Upper lobe of right lung (tissue), 1 donor: ENCODE measurements at regions not wholly inside any gene's neighbourhood (a gene's known extent, or its start where the extent isn't known, plus 50 kb on each side); places are given as distances from the start of the nearest gene placed in this dataset.

Experiments used
- ATAC-seq: fragments of 200-7000 bp; cut with Tn5 transposase; one replicate; pipeline ENCODE4 v1.9.1; 2020; ENCODE audit warnings: mild to moderate bottlenecking, moderate library complexity
- DNase-seq: peaks from one replicate; pipeline ENCODE4 v3.0.0-alpha.2; 2020
- H3K27ac ChIP-seq: fragments of 200-600 bp; one replicate; pipeline ENCODE4 v1.8.0; 2022
- H3K27me3 ChIP-seq: fragments of 200-600 bp; one replicate; pipeline ENCODE4 v1.8.0; 2022; ENCODE audit warnings: mild to moderate bottlenecking
- H3K36me3 ChIP-seq: fragments of 200-600 bp; one replicate; pipeline ENCODE4 v1.8.0; 2022
- H3K4me1 ChIP-seq: fragments of 200-600 bp; one replicate; pipeline ENCODE4 v1.8.0; 2022
- H3K4me3 ChIP-seq: fragments of 200-600 bp; one replicate; pipeline ENCODE4 v1.8.0; 2022; ENCODE audit warnings: mild to moderate bottlenecking
- H3K9me3 ChIP-seq: fragments of 200-600 bp; one replicate; pipeline ENCODE4 v1.8.0; 2022
- CTCF ChIP-seq: fragments of 200-600 bp; IDR thresholded peaks from one replicate; pipeline ENCODE4 v1.8.0; 2022; ENCODE audit warnings: antibody characterized with exemption
- intact Hi-C: fragments of 100-400 bp; cut with DNase I; formaldehyde crosslinking; loops from one replicate; pipeline ENCODE4 v1.11.0; 2022
- donor health status: DM: no; HTN: yes; CAD: no; lungs with severe emphysema.

GRCh38 chr9:6128030-6128429 is 87.6 kb upstream of the IL33 start:
- no peaks in the 10 kb centered on the region for H3K9me3 ChIP-seq
- no peak overlapping the region for H3K4me3 ChIP-seq
- H3K4me1 ChIP-seq: no peaks in the 10 kb centered on the region
- no peak for DNase-seq
- no peaks in the 10 kb centered on the region for H3K27me3 ChIP-seq
- no peak for TF ChIP-seq CTCF
- no peaks in the 10 kb centered on the region for H3K36me3 ChIP-seq
- intact Hi-C loops: no loop called here
- no peak for ATAC-seq
- no peak overlapping the region for H3K27ac ChIP-seq

GRCh38 chr9:6126377-6126776 is 89.2 kb upstream of the IL33 start:
- intact Hi-C loops: no loop called here
- Histone ChIP-seq H3K4me1 (no peaks in the 10 kb centered on the region), H3K27me3 (no peaks in the 10 kb centered on the region), H3K4me3 (no peak overlapping the region), H3K9me3 (no peaks in the 10 kb centered on the region), H3K27ac (no peak overlapping the region), H3K36me3 (no peaks in the 10 kb centered on the region)
- ATAC-seq (no peak), DNase-seq (no peak)
- no peak for TF ChIP-seq CTCF

DNA sequence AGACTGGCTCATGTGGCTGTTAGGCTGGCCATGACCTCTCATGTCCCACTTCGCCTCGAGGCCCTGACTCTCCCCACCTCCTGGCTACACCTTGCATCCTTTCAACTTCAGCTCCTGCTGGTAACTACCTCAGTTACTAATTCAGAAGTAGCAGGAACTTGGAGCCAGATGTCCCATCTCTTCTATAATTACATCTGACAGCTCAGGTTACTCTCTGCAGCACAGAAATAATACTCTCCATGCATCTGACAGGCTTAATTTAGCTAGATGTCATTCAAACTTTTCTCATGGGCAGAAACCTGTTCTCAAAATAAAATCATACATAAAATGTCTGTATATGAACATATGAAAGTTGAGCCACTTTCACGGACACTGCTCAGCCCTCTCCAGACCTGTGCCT is 92.2 kb upstream of the IL33 start:
- ATAC-seq: no peak
- Histone ChIP-seq H3K9me3 (no peaks in the 10 kb centered on the region), H3K27me3 (no peaks in the 10 kb centered on the region), H3K4me1 (no peaks in the 10 kb centered on the region), H3K36me3 (no peaks in the 10 kb centered on the region), H3K4me3 (no peak overlapping the region), H3K27ac (no peak overlapping the region)
- intact Hi-C loops: no loop called here
- no peak for TF ChIP-seq CTCF
- DNase-seq: no peak

DNA sequence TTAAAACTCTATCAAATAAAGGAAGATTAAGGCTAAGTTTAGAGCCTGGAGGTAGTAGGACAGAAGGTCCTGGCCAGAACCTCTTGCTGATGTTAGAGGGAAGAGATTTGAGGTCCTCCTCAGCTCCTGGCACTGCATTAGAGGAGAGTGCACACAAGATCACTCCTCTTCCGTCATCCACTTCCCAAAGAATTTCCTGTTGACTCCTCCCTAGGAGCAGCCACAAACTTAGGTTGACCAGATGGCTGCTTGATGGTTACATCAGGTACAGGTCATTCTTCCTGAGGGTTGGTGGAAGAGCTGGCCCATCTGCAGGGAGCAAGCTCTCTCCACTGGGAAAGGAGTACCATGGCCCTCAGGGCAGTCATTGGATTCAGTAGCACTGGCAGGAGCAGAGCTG is 93.9 kb upstream of the IL33 start:
- Histone ChIP-seq H3K4me1 (no peaks in the 10 kb centered on the region), H3K27me3 (no peaks in the 10 kb centered on the region), H3K9me3 (no peaks in the 10 kb centered on the region), H3K4me3 (no peak overlapping the region), H3K36me3 (no peaks in the 10 kb centered on the region), H3K27ac (no peak overlapping the region)
- TF ChIP-seq CTCF: no peak
- no peak for ATAC-seq
- DNase-seq: no peak
- intact Hi-C loops: no loop called here

- no peaks in the 10 kb centered on the region for H3K4me1 ChIP-seq
- ATAC-seq: no peak
- DNase-seq: no peak
- H3K36me3 ChIP-seq: no peaks in the 10 kb centered on the region
- intact Hi-C loops: no loop called here
- H3K4me3 ChIP-seq: no peak overlapping the region
- no peak for TF ChIP-seq CTCF
- no peaks in the 10 kb centered on the region for H3K27me3 ChIP-seq
- no peak overlapping the region for H3K27ac ChIP-seq
- H3K9me3 ChIP-seq: no peaks in the 10 kb centered on the region
Observed at GRCh38 chr9:6114424-6114823, 99.0 kb upstream of the RANBP6 start.

DNA sequence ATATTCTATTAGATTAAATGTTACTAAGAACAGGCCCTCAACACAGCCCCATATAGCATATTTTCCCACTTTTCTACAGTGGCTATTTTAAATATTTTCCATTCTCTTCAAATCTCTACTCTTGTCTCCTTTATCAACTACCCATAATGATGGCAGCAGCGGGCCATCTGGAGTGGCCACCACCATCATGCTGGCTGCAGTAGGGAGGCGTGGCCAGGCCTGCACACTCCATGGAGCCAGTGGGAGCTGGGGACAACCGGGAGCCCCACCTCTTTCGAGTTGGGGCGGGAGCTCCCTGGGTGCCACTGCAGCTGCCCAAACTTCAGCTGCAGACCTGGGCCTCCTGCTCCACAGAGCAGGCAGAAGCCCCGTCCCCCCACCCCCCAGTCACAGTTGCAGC is 98.4 kb upstream of the RANBP6 start:
- intact Hi-C loops: no loop called here
- no peak overlapping the region for H3K4me3 ChIP-seq
- DNase-seq: no peak
- no peaks in the 10 kb centered on the region for H3K9me3 ChIP-seq
- TF ChIP-seq CTCF: no peak
- ATAC-seq: no peak
- no peaks in the 10 kb centered on the region for H3K36me3 ChIP-seq
- no peak overlapping the region for H3K27ac ChIP-seq
- H3K4me1 ChIP-seq: no peaks in the 10 kb centered on the region
- H3K27me3 ChIP-seq: no peaks in the 10 kb centered on the region
